GM12891 (cell line): ENCODE measurements at regions not wholly inside any gene's neighbourhood (a gene's known extent, or its start where the extent isn't known, plus 50 kb on each side); places are given as distances from the start of the nearest gene placed in this dataset.

Source experiments
- PAX5 ChIP-seq: IDR thresholded peaks from 2 replicates; pipeline ENCODE4 v1.6.1; 2011; ENCODE audit warnings: low read length, moderate library complexity, mild to moderate bottlenecking; ENCODE audit not compliant: insufficient read depth, severe bottlenecking
- POLR2A ChIP-seq: IDR thresholded peaks from 2 replicates; pipeline ENCODE4 v1.6.1; 2011; ENCODE audit warnings: low read depth, low read length, control low read depth
- POLR2AphosphoS5 ChIP-seq: IDR thresholded peaks from 2 replicates; pipeline ENCODE4 v1.6.1; 2011; ENCODE audit warnings: low read depth, low read length, control low read depth
- POU2F2 ChIP-seq: IDR thresholded peaks from 2 replicates; pipeline ENCODE4 v1.6.1; 2011; ENCODE audit warnings: low read depth, mild to moderate bottlenecking, control low read depth, low read length, moderate library complexity
- SPI1 ChIP-seq: IDR thresholded peaks from 2 replicates; pipeline ENCODE4 v1.6.1; 2011; ENCODE audit warnings: low read depth, low read length, control low read depth
- TAF1 ChIP-seq: IDR thresholded peaks from 2 replicates; pipeline ENCODE4 v1.6.1; 2011; ENCODE audit warnings: low read depth, low read length, control low read depth

- TF ChIP-seq POLR2AphosphoS5 = no peak
- no peak for TF ChIP-seq POLR2A
- no peak for TF ChIP-seq SPI1
- no peak for TF ChIP-seq PAX5
- no peak for TF ChIP-seq POU2F2
- TF ChIP-seq TAF1 = no peak
Measured at GRCh38 chr2:57886161-57886786, 160.3 kb upstream of the VRK2 start.
